Peyer's patch (tissue), 4 donors: ENCODE measurements at regions not wholly inside any gene's neighbourhood (a gene's known extent, or its start where the extent isn't known, plus 50 kb on each side); places are given as distances from the start of the nearest gene placed in this dataset.

Source experiments
- DNase-seq, 3 donors: peaks; one replicate each; pipeline ENCODE4 v3.0.0-alpha.2; 2017 to 2019
- H3K27ac ChIP-seq, 4 donors: fragments of 200-600 bp; sonication (generic); one replicate each; pipeline ENCODE4 v1.5.1; 2016 to 2019
- H3K27me3 ChIP-seq, 2 donors: fragments of 200-600 bp; sonication (generic); one replicate each; pipeline ENCODE4 v1.5.1; 2019
- H3K36me3 ChIP-seq, 3 donors: fragments of 200-600 bp; sonication (generic); one replicate each; pipeline ENCODE4 v1.5.1; 2016 to 2019
- H3K4me1 ChIP-seq, 4 donors: fragments of 200-600 bp; sonication (generic); one replicate each; pipeline ENCODE4 v1.5.1; 2016 to 2019
- H3K4me3 ChIP-seq, 4 donors: fragments of 200-600 bp; sonication (generic); 1 replicate in 3 of 4; 2 replicates in 1 of 4; pipeline ENCODE4 v1.5.1; 2016 to 2019; ENCODE audit warnings: mild to moderate bottlenecking in 1 of 4
- H3K9me3 ChIP-seq, 4 donors: fragments of 200-600 bp; sonication (generic); one replicate each; pipeline ENCODE4 v1.5.1; 2016 to 2019; ENCODE audit warnings: mild to moderate bottlenecking in 1 of 4
- CTCF ChIP-seq, 6 experiments: fragments of 450-650 bp in 4 of 6; fragments of 200-600 bp in 2 of 6; sonication (generic) in 1 of 6; IDR thresholded peaks; one replicate each; pipeline ENCODE4 v1.5.1; 2017 to 2019; ENCODE audit warnings: antibody characterized with exemption in 6 of 6, mild to moderate bottlenecking in 3 of 6, moderate library complexity in 1 of 6
- POLR2A ChIP-seq, 2 donors: fragments of 450-650 bp; IDR thresholded peaks; one replicate each; pipeline ENCODE4 v1.5.1; 2017; ENCODE audit warnings: antibody characterized with exemption in 2 of 2, mild to moderate bottlenecking in 2 of 2, moderate library complexity in 2 of 2

GRCh38 chr9:78786794-78787193, 489.9 kb downstream of the PSAT1 start:
- H3K27me3 ChIP-seq: no peaks in the 10 kb centered on the region
- H3K4me3 ChIP-seq: no peak overlapping the region
- H3K27ac ChIP-seq: no peak overlapping the region
- H3K4me1 ChIP-seq: no peaks in the 10 kb centered on the region
- no peaks in the 10 kb centered on the region for H3K36me3 ChIP-seq
- no peaks in the 10 kb centered on the region for H3K9me3 ChIP-seq
- TF ChIP-seq CTCF (IDR thresholded peaks at IDR 0.05) (no peak), POLR2A (IDR thresholded peaks at IDR 0.05) (no peak)
- no peak for DNase-seq

GRCh38 chr9:78788101-78788500, 491.2 kb downstream of the PSAT1 start:
- DNase-seq: no peak
- no peaks in the 10 kb centered on the region for H3K36me3 ChIP-seq
- no peaks in the 10 kb centered on the region for H3K9me3 ChIP-seq
- no peak overlapping the region for H3K4me3 ChIP-seq
- no peak overlapping the region for H3K27ac ChIP-seq
- no peaks in the 10 kb centered on the region for H3K27me3 ChIP-seq
- H3K4me1 ChIP-seq: no peaks in the 10 kb centered on the region
- TF ChIP-seq CTCF (IDR thresholded peaks at IDR 0.05) (no peak), POLR2A (IDR thresholded peaks at IDR 0.05) (no peak)

- Histone ChIP-seq H3K4me3 (no peak overlapping the region), H3K27me3 (no peaks in the 10 kb centered on the region), H3K4me1 (no peaks in the 10 kb centered on the region), H3K36me3 (no peaks in the 10 kb centered on the region), H3K9me3 (no peaks in the 10 kb centered on the region), H3K27ac (no peak overlapping the region)
- DNase-seq: no peak
- TF ChIP-seq POLR2A (IDR thresholded peaks at IDR 0.05): no peak
- TF ChIP-seq CTCF (IDR thresholded peaks at IDR 0.05): no peak
Observed at GRCh38 chr9:78791779-78792178, 494.9 kb downstream of the PSAT1 start.

GRCh38 chr9:78792745-78793144, 495.8 kb downstream of the PSAT1 start:
- H3K27me3 ChIP-seq: no peaks in the 10 kb centered on the region

GRCh38 chr9:78805771-78806170, 508.8 kb downstream of the PSAT1 start:
- DNase-seq: no peak
- no peaks in the 10 kb centered on the region for H3K36me3 ChIP-seq
- no peaks in the 10 kb centered on the region for H3K9me3 ChIP-seq
- H3K27me3 ChIP-seq: no peaks in the 10 kb centered on the region
- no peak overlapping the region for H3K27ac ChIP-seq
- TF ChIP-seq POLR2A (IDR thresholded peaks at IDR 0.05): no peak
- no peak for TF ChIP-seq CTCF (IDR thresholded peaks at IDR 0.05)
- H3K4me3 ChIP-seq: no peak overlapping the region
- H3K4me1 ChIP-seq: no peaks in the 10 kb centered on the region

More at GRCh38 chr9:78792745-78793144, 495.8 kb downstream of the PSAT1 start:
- TF ChIP-seq CTCF (IDR thresholded peaks at IDR 0.05) (no peak), POLR2A (IDR thresholded peaks at IDR 0.05) (no peak)
- Histone ChIP-seq H3K36me3 (no peaks in the 10 kb centered on the region), H3K4me3 (no peak overlapping the region), H3K4me1 (no peaks in the 10 kb centered on the region), H3K9me3 (no peaks in the 10 kb centered on the region), H3K27ac (no peak overlapping the region)
- DNase-seq: no peak

GRCh38 chr9:78806492-78807160, 509.7 kb downstream of the PSAT1 start:
- Histone ChIP-seq H3K27ac (no peak overlapping the region), H3K9me3 (no peaks in the 10 kb centered on the region), H3K36me3 (no peaks in the 10 kb centered on the region), H3K4me1 (no peaks in the 10 kb centered on the region), H3K4me3 (no peak overlapping the region), H3K27me3 (no peaks in the 10 kb centered on the region)
- TF ChIP-seq CTCF (IDR thresholded peaks at IDR 0.05) (no peak), POLR2A (IDR thresholded peaks at IDR 0.05) (no peak)
- no peak for DNase-seq
